Muscle of leg (tissue), 3 donors: ENCODE measurements at regions not wholly inside any gene's neighbourhood (a gene's known extent, or its start where the extent isn't known, plus 50 kb on each side); places are given as distances from the start of the nearest gene placed in this dataset.

Experiments
- DNase-seq: peaks from one replicate; pipeline ENCODE4 v3.0.0; 2013
- H3K27ac ChIP-seq: one replicate; pipeline ENCODE4 v1.5.1; 2013; ENCODE audit warnings: mild to moderate bottlenecking, low read length, control low read depth
- H3K27me3 ChIP-seq: one replicate; pipeline ENCODE4 v1.6.1; 2013; ENCODE audit warnings: low read length; ENCODE audit not compliant: control insufficient read depth, insufficient read depth
- H3K36me3 ChIP-seq: one replicate; pipeline ENCODE4 v1.6.1; 2013; ENCODE audit warnings: low read length; ENCODE audit not compliant: control insufficient read depth, insufficient read depth
- H3K4me1 ChIP-seq: one replicate; pipeline ENCODE4 v1.6.1; 2013; ENCODE audit warnings: low read length; ENCODE audit not compliant: control insufficient read depth, insufficient read depth
- H3K4me3 ChIP-seq: one replicate; pipeline ENCODE4 v1.5.1; 2013; ENCODE audit warnings: low read length, control low read depth
- H3K9me3 ChIP-seq: replicated peaks from 2 replicates; pipeline ENCODE4 v1.6.1; 2013; ENCODE audit warnings: low read depth, low read length; ENCODE audit not compliant: control insufficient read depth
- WGBS: methylation state at CpG from one replicate; pipeline ENCODE4 v1.1.5; 2013; ENCODE audit warnings: missing lambda C conversion rate; ENCODE audit not compliant: insufficient coverage; 5-methylcytosine and 5-hydroxymethylcytosine counted together

GRCh38 chr2:206212673-206213513, 53.2 kb downstream of the EEF1B2 start:
- Histone ChIP-seq H3K4me3 (no peak overlapping the region), H3K36me3 (no peaks in the 10 kb centered on the region), H3K27ac (no peak overlapping the region), H3K27me3 (no peaks in the 10 kb centered on the region), H3K4me1 (no peaks in the 10 kb centered on the region), H3K9me3 (no peaks in the 10 kb centered on the region)
- WGBS, result 33% methylated on average over 1 of the region's 10 CpGs
- peak; percentile 41 for DNase-seq

GRCh38 chr2:206213514-206213845, 53.8 kb downstream of the EEF1B2 start:
- H3K27me3 ChIP-seq, result no peaks in the 10 kb centered on the region
- no peak overlapping the region for H3K4me3 ChIP-seq
- H3K9me3 ChIP-seq, result no peaks in the 10 kb centered on the region
- 0% methylated on average over 1 of the region's 4 CpGs for WGBS
- no peak overlapping the region for H3K27ac ChIP-seq
- no peak for DNase-seq
- no peaks in the 10 kb centered on the region for H3K36me3 ChIP-seq
- no peaks in the 10 kb centered on the region for H3K4me1 ChIP-seq

- Histone ChIP-seq H3K4me1 (no peaks in the 10 kb centered on the region), H3K36me3 (no peaks in the 10 kb centered on the region), H3K4me3 (no peak overlapping the region), H3K27me3 (no peaks in the 10 kb centered on the region), H3K27ac (no peak overlapping the region), H3K9me3 (no peaks in the 10 kb centered on the region)
- DNase-seq, result no peak
- WGBS, result 13% methylated on average over 1 of the region's 5 CpGs
Observed at GRCh38 chr2:206217166-206217565, 57.3 kb upstream of the ZDBF2 start.

- H3K4me3 ChIP-seq, result no peak overlapping the region
- no peaks in the 10 kb centered on the region for H3K4me1 ChIP-seq
- 0% methylated on average over 3 of the region's 6 CpGs for WGBS
- H3K36me3 ChIP-seq, result no peaks in the 10 kb centered on the region
- H3K27ac ChIP-seq, result no peak overlapping the region
- no peaks in the 10 kb centered on the region for H3K9me3 ChIP-seq
- DNase-seq, result no peak
- no peaks in the 10 kb centered on the region for H3K27me3 ChIP-seq
Observed at GRCh38 chr2:206217743-206218142, 56.7 kb upstream of the ZDBF2 start.

GRCh38 chr2:206218156-206218555, 56.3 kb upstream of the ZDBF2 start:
- WGBS, result 93% methylated on average over 4 of the region's 4 CpGs
- H3K4me1 ChIP-seq, result no peaks in the 10 kb centered on the region
- no peaks in the 10 kb centered on the region for H3K9me3 ChIP-seq
- no peaks in the 10 kb centered on the region for H3K36me3 ChIP-seq
- no peak for DNase-seq
- H3K27me3 ChIP-seq, result no peaks in the 10 kb centered on the region
- H3K27ac ChIP-seq, result no peak overlapping the region
- H3K4me3 ChIP-seq, result no peak overlapping the region

GRCh38 chr2:206218796-206219499, 55.5 kb upstream of the ZDBF2 start:
- Histone ChIP-seq H3K27ac (no peak overlapping the region), H3K9me3 (no peaks in the 10 kb centered on the region), H3K36me3 (no peaks in the 10 kb centered on the region), H3K4me3 (no peak overlapping the region), H3K4me1 (no peaks in the 10 kb centered on the region), H3K27me3 (no peaks in the 10 kb centered on the region)
- no peak for DNase-seq
- no CpG with 5 or more reads among the region's 4 CpGs for WGBS

- Histone ChIP-seq H3K36me3 (no peaks in the 10 kb centered on the region), H3K4me1 (no peaks in the 10 kb centered on the region), H3K27ac (no peak overlapping the region), H3K4me3 (no peak overlapping the region), H3K9me3 (no peaks in the 10 kb centered on the region), H3K27me3 (no peaks in the 10 kb centered on the region)
- no peak for DNase-seq
- WGBS, result no CpG with 5 or more reads among the region's 3 CpGs
Observed at GRCh38 chr2:206219957-206220356, 54.5 kb upstream of the ZDBF2 start.

- Histone ChIP-seq H3K4me1 (no peaks in the 10 kb centered on the region), H3K36me3 (no peaks in the 10 kb centered on the region), H3K27ac (no peak overlapping the region), H3K27me3 (no peaks in the 10 kb centered on the region), H3K4me3 (no peak overlapping the region), H3K9me3 (no peaks in the 10 kb centered on the region)
- no CpG with 5 or more reads among the region's 3 CpGs for WGBS
- no peak for DNase-seq
Observed at GRCh38 chr2:206220997-206221396, 53.5 kb upstream of the ZDBF2 start.
